CD4-positive, alpha-beta T cell treated with Interleukin-4 for 1 hour (primary cell): ENCODE measurements at regions not wholly inside any gene's neighbourhood (a gene's known extent, or its start where the extent isn't known, plus 50 kb on each side); places are given as distances from the start of the nearest gene placed in this dataset.

Experiments used
- DNase-seq, 2 donors: peaks; one replicate each; pipeline ENCODE4 v3.0.0-alpha.2; 2020 to 2022

- no peak for DNase-seq
Measured at GRCh38 chr5:77948476-77948875, 172.3 kb upstream of the TBCA start.

- no peak for DNase-seq
Measured at GRCh38 chr5:77947041-77947428, 170.9 kb upstream of the TBCA start.

- DNase-seq, result no peak
Measured at GRCh38 chr5:77946381-77947040, 170.4 kb upstream of the TBCA start.

- DNase-seq, result no peak
Measured at GRCh38 chr5:77945874-77946273, 169.7 kb upstream of the TBCA start.

- no peak for DNase-seq
Measured at GRCh38 chr5:77944757-77945340, 168.7 kb upstream of the TBCA start.

GRCh38 chr5:77943851-77944250 lies 167.7 kb upstream of the TBCA start:
- DNase-seq, result no peak

GRCh38 chr5:77942578-77943239 lies 166.6 kb upstream of the TBCA start:
- DNase-seq, result no peak

GRCh38 chr5:77937015-77937908 lies 161.1 kb upstream of the TBCA start:
- DNase-seq, result no peak

GRCh38 chr5:77936365-77936693 lies 160.2 kb upstream of the TBCA start:
- no peak for DNase-seq

GRCh38 chr5:77935506-77936364 lies 159.6 kb upstream of the TBCA start:
- DNase-seq, result peak; percentile 23 to 52

- no peak for DNase-seq
Measured at GRCh38 chr5:77928776-77929300, 152.7 kb upstream of the TBCA start.

- no peak for DNase-seq
Measured at GRCh38 chr5:77926337-77926736, 150.2 kb upstream of the TBCA start.

GRCh38 chr5:77925503-77925902 lies 149.4 kb upstream of the TBCA start:
- DNase-seq, result peak in 1 of 2 donors; percentile 19

- DNase-seq, result no peak
Measured at GRCh38 chr5:77924081-77924480, 147.9 kb upstream of the TBCA start.

GRCh38 chr5:77923666-77924065 lies 147.5 kb upstream of the TBCA start:
- DNase-seq, result no peak

- no peak for DNase-seq
Measured at GRCh38 chr5:77921094-77921768, 145.1 kb upstream of the TBCA start.

- DNase-seq, result no peak
Measured at GRCh38 chr5:77920359-77921058, 144.4 kb upstream of the TBCA start.

- no peak for DNase-seq
Measured at GRCh38 chr5:77915346-77915745, 139.2 kb upstream of the TBCA start.

GRCh38 chr5:77912721-77913120 lies 136.6 kb upstream of the TBCA start:
- no peak for DNase-seq

- DNase-seq, result no peak
Measured at GRCh38 chr5:77910602-77911188, 134.6 kb upstream of the TBCA start.

- DNase-seq, result no peak
Measured at GRCh38 chr5:77909237-77909636, 133.1 kb upstream of the TBCA start.
